ENCODE measurements at regions not wholly inside any gene's neighbourhood (a gene's known extent, or its start where the extent isn't known, plus 50 kb on each side); places are given as distances from the start of the nearest gene placed in this dataset.

DNA sequence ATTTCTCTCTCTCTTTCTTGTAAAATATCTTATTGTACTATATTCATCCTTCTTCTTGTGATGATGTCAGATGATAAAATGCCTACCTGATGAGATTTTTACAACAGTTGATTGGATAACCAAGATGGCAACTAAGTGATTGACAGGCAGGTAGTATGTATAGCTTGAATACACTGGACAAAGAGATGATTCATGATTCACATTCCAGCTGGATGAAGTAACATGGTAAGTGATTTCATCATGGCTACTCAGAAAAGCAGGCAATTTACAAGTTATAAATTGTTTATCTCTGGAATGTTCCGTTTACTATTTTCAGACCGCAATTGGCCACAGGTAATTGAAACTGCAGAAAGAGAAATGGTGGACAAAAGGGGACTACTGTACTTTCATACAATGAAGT is 1471.7 kb upstream of the C9orf72 start:
- TF ChIP-seq, protein P1, sequence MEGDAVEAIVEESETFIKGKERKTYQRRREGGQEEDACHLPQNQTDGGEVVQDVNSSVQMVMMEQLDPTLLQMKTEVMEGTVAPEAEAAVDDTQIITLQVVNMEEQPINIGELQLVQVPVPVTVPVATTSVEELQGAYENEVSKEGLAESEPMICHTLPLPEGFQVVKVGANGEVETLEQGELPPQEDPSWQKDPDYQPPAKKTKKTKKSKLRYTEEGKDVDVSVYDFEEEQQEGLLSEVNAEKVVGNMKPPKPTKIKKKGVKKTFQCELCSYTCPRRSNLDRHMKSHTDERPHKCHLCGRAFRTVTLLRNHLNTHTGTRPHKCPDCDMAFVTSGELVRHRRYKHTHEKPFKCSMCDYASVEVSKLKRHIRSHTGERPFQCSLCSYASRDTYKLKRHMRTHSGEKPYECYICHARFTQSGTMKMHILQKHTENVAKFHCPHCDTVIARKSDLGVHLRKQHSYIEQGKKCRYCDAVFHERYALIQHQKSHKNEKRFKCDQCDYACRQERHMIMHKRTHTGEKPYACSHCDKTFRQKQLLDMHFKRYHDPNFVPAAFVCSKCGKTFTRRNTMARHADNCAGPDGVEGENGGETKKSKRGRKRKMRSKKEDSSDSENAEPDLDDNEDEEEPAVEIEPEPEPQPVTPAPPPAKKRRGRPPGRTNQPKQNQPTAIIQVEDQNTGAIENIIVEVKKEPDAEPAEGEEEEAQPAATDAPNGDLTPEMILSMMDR (IDR thresholded peaks at IDR 0.05), result no peak
- no peak for TF ChIP-seq POLR2A (IDR thresholded peaks at IDR 0.05)

Measured in lower leg skin (tissue), 3 donors.